ENCODE measurements at regions not wholly inside any gene's neighbourhood (a gene's known extent, or its start where the extent isn't known, plus 50 kb on each side); places are given as distances from the start of the nearest gene placed in this dataset.

GRCh38 chr5:105330185-105330584 lies 1767.6 kb upstream of the NUDT12 start:
- no peak for DNase-seq (ENCODE audit: low read depth)
- no peak for TF ChIP-seq CTCF (conservative IDR thresholded peaks at IDR 0.05; ENCODE audit: low read depth, low read length)
- no peak overlapping the region for H3K4me3 ChIP-seq (ENCODE audit: low read depth, low read length)

- DNase-seq (ENCODE audit: low read depth) = no peak
- no peak overlapping the region for H3K4me3 ChIP-seq (ENCODE audit: low read depth, low read length)
- no peak for TF ChIP-seq CTCF (conservative IDR thresholded peaks at IDR 0.05; ENCODE audit: low read depth, low read length)
These were observed 1742.3 kb upstream of the NUDT12 start for GRCh38 chr5:105304859-105305258.

GRCh38 chr5:105288946-105289345 lies 1726.4 kb upstream of the NUDT12 start:
- H3K4me3 ChIP-seq (ENCODE audit: low read depth, low read length) = no peak overlapping the region
- TF ChIP-seq CTCF (conservative IDR thresholded peaks at IDR 0.05; ENCODE audit: low read depth, low read length) = no peak
- peak; percentile 5 for DNase-seq (ENCODE audit: low read depth)

DNA sequence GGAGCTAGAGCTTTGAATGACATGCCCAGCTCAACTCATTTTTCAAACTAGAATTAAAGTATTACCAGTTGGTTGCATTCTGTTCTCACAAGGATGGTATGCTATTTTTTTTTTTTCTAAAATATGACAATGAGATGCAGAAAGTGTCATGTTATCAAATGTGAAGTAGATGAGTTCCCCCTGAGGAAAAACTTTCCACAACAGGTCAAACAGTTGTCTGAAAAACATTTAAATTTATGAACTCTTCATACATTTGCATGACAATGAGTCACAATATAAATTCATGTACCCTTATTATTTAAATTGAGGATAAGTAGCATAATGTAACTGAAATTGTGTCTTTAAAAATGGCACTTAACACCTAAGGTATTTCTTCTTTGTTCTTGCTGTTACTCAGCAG lies 1720.5 kb upstream of the NUDT12 start:
- DNase-seq (ENCODE audit: low read depth) = no peak
- no peak overlapping the region for H3K4me3 ChIP-seq (ENCODE audit: low read depth, low read length)
- TF ChIP-seq CTCF (conservative IDR thresholded peaks at IDR 0.05; ENCODE audit: low read depth, low read length) = no peak

GRCh38 chr5:105274079-105274478 lies 1711.5 kb upstream of the NUDT12 start:
- H3K4me3 ChIP-seq (ENCODE audit: low read depth, low read length) = no peak overlapping the region
- DNase-seq (ENCODE audit: low read depth) = no peak
- TF ChIP-seq CTCF (conservative IDR thresholded peaks at IDR 0.05; ENCODE audit: low read depth, low read length) = no peak

GRCh38 chr5:105263515-105263914 lies 1700.9 kb upstream of the NUDT12 start:
- TF ChIP-seq CTCF (conservative IDR thresholded peaks at IDR 0.05; ENCODE audit: low read depth, low read length) = no peak
- H3K4me3 ChIP-seq (ENCODE audit: low read depth, low read length) = no peak overlapping the region

GRCh38 chr5:105259581-105260217 lies 1697.1 kb upstream of the NUDT12 start:
- DNase-seq (ENCODE audit: low read depth) = no peak
- TF ChIP-seq CTCF (conservative IDR thresholded peaks at IDR 0.05; ENCODE audit: low read depth, low read length) = no peak
- H3K4me3 ChIP-seq (ENCODE audit: low read depth, low read length) = no peak overlapping the region

More at GRCh38 chr5:105263515-105263914, 1700.9 kb upstream of the NUDT12 start:
- no peak for DNase-seq (ENCODE audit: low read depth)

Measured in choroid plexus epithelial cell (primary cell).